ENCODE measurements at regions not wholly inside any gene's neighbourhood (a gene's known extent, or its start where the extent isn't known, plus 50 kb on each side); places are given as distances from the start of the nearest gene placed in this dataset.

- DNase-seq (no peak), ATAC-seq (ENCODE audit: poor library complexity) (no peak)
- Histone ChIP-seq H3K9me3 (ENCODE audit: control insufficient read depth in 1 of 2, insufficient read depth in 1 of 2, low read length in 2 of 2) (no peaks in the 10 kb centered on the region), H3K27ac (ENCODE audit: low read depth in 1 of 2, low read length in 2 of 2) (no peak overlapping the region), H3K27me3 (ENCODE audit: control insufficient read depth in 1 of 2, insufficient read depth in 2 of 2, low read length in 2 of 2) (no peaks in the 10 kb centered on the region), H3K4me3 (ENCODE audit: low read length) (no peak overlapping the region), H3K4me1 (ENCODE audit: insufficient read depth, low read length) (no peaks in the 10 kb centered on the region), H3K36me3 (ENCODE audit: insufficient read depth, low read length) (no peaks in the 10 kb centered on the region)
- H3K27me3 Mint-ChIP-seq, result no peaks in the 10 kb centered on the region
- ChIA-PET POLR2A (no interaction called here), CTCF (no interaction called here)
- H3K4me1 Mint-ChIP-seq (ENCODE audit: low read depth), result no peaks in the 10 kb centered on the region
- no peak overlapping the region for H3K27ac Mint-ChIP-seq
- H3K4me3 Mint-ChIP-seq, result no peak overlapping the region
- intact Hi-C loops (cut with DNase I, micrococcal nuclease), result no loop called here
- no peaks in the 10 kb centered on the region for H3K36me3 Mint-ChIP-seq (ENCODE audit: low read depth)
- H3K9me3 Mint-ChIP-seq, result no peaks in the 10 kb centered on the region
- no peak for TF ChIP-seq CTCF (IDR thresholded peaks at IDR 0.05)
These were observed 54.6 kb upstream of the UNC5C start for GRCh38 chr4:95603393-95603792.

- no peak for ATAC-seq (ENCODE audit: poor library complexity)
- Mint-ChIP-seq H3K36me3 (ENCODE audit: low read depth) (no peaks in the 10 kb centered on the region), H3K9me3 (no peaks in the 10 kb centered on the region), H3K4me3 (no peak overlapping the region), H3K27ac (no peak overlapping the region), H3K4me1 (ENCODE audit: low read depth) (no peaks in the 10 kb centered on the region), H3K27me3 (no peaks in the 10 kb centered on the region)
- H3K9me3 ChIP-seq (ENCODE audit: control insufficient read depth in 1 of 2, insufficient read depth in 1 of 2, low read length in 2 of 2), result no peaks in the 10 kb centered on the region
- H3K4me3 ChIP-seq (ENCODE audit: low read length), result no peak overlapping the region
- intact Hi-C loops (cut with DNase I, micrococcal nuclease), result no loop called here
- H3K4me1 ChIP-seq (ENCODE audit: insufficient read depth, low read length), result no peaks in the 10 kb centered on the region
- H3K27ac ChIP-seq (ENCODE audit: low read depth in 1 of 2, low read length in 2 of 2), result no peak overlapping the region
- H3K36me3 ChIP-seq (ENCODE audit: insufficient read depth, low read length), result no peaks in the 10 kb centered on the region
- POLR2A ChIA-PET, result no interaction called here
- no peaks in the 10 kb centered on the region for H3K27me3 ChIP-seq (ENCODE audit: control insufficient read depth in 1 of 2, insufficient read depth in 2 of 2, low read length in 2 of 2)
- no peak for DNase-seq
- TF ChIP-seq CTCF (IDR thresholded peaks at IDR 0.05), result no peak
- CTCF ChIA-PET, result no interaction called here
These were observed 54.1 kb upstream of the UNC5C start for GRCh38 chr4:95602872-95603271.

- Histone ChIP-seq H3K4me3 (ENCODE audit: low read length) (no peak overlapping the region), H3K4me1 (ENCODE audit: insufficient read depth, low read length) (no peaks in the 10 kb centered on the region), H3K27ac (ENCODE audit: low read depth in 1 of 2, low read length in 2 of 2) (no peak overlapping the region), H3K9me3 (ENCODE audit: control insufficient read depth in 1 of 2, insufficient read depth in 1 of 2, low read length in 2 of 2) (no peaks in the 10 kb centered on the region), H3K36me3 (ENCODE audit: insufficient read depth, low read length) (no peaks in the 10 kb centered on the region), H3K27me3 (ENCODE audit: control insufficient read depth in 1 of 2, insufficient read depth in 2 of 2, low read length in 2 of 2) (no peaks in the 10 kb centered on the region)
- DNase-seq (no peak), ATAC-seq (ENCODE audit: poor library complexity) (no peak)
- ChIA-PET CTCF (no interaction called here), POLR2A (no interaction called here)
- no peak for TF ChIP-seq CTCF (IDR thresholded peaks at IDR 0.05)
- Mint-ChIP-seq H3K4me1 (ENCODE audit: low read depth) (no peaks in the 10 kb centered on the region), H3K27me3 (no peaks in the 10 kb centered on the region), H3K9me3 (no peaks in the 10 kb centered on the region), H3K4me3 (no peak overlapping the region), H3K36me3 (ENCODE audit: low read depth) (no peaks in the 10 kb centered on the region), H3K27ac (no peak overlapping the region)
- intact Hi-C loops (cut with DNase I, micrococcal nuclease), result no loop called here
These were observed 52.6 kb upstream of the UNC5C start for GRCh38 chr4:95601356-95601755.
